Activated CD4-positive, alpha-beta T cell treated with anti-CD3 and anti-CD28 coated beads, Interleukin-2, amount 50 U/mL, for 1 hour (primary cell): ENCODE measurements at regions not wholly inside any gene's neighbourhood (a gene's known extent, or its start where the extent isn't known, plus 50 kb on each side); places are given as distances from the start of the nearest gene placed in this dataset.

Source experiments
- DNase-seq: peaks from one replicate; pipeline ENCODE4 v3.0.0-alpha.2; 2020

GRCh38 chr2:58666323-58666970 lies 425.3 kb upstream of the FANCL start:
- no peak for DNase-seq

- no peak for DNase-seq
These were observed 424.0 kb upstream of the FANCL start for GRCh38 chr2:58665154-58665553.

- DNase-seq = no peak
These were observed 423.5 kb upstream of the FANCL start for GRCh38 chr2:58664523-58665151.

GRCh38 chr2:58660046-58660445 lies 418.9 kb upstream of the FANCL start:
- no peak for DNase-seq

- DNase-seq = no peak
These were observed 414.0 kb upstream of the FANCL start for GRCh38 chr2:58655152-58655551.

- no peak for DNase-seq
These were observed 410.8 kb upstream of the FANCL start for GRCh38 chr2:58651930-58652329.

GRCh38 chr2:58650781-58651180 lies 409.7 kb upstream of the FANCL start:
- DNase-seq = no peak

GRCh38 chr2:58649756-58650155 lies 408.6 kb upstream of the FANCL start:
- no peak for DNase-seq

GRCh38 chr2:58645017-58645416 lies 403.9 kb upstream of the FANCL start:
- no peak for DNase-seq

GRCh38 chr2:58644451-58644850 lies 403.3 kb upstream of the FANCL start:
- no peak for DNase-seq

GRCh38 chr2:58641001-58641400 lies 399.9 kb upstream of the FANCL start:
- no peak for DNase-seq

GRCh38 chr2:58640042-58640441 lies 398.9 kb upstream of the FANCL start:
- DNase-seq = no peak

- DNase-seq = no peak
These were observed 397.2 kb upstream of the FANCL start for GRCh38 chr2:58638256-58638805.

GRCh38 chr2:58636872-58637271 lies 395.7 kb upstream of the FANCL start:
- DNase-seq = no peak

GRCh38 chr2:58635801-58636375 lies 394.8 kb upstream of the FANCL start:
- DNase-seq = no peak

GRCh38 chr2:58634653-58635370 lies 393.7 kb upstream of the FANCL start:
- no peak for DNase-seq

GRCh38 chr2:58633613-58634365 lies 392.7 kb upstream of the FANCL start:
- DNase-seq = no peak

GRCh38 chr2:58631986-58632385 lies 390.9 kb upstream of the FANCL start:
- DNase-seq = no peak

GRCh38 chr2:58629545-58630119 lies 388.5 kb upstream of the FANCL start:
- DNase-seq = no peak

- DNase-seq = no peak
These were observed 379.8 kb upstream of the FANCL start for GRCh38 chr2:58620896-58621295.

- no peak for DNase-seq
These were observed 379.0 kb upstream of the FANCL start for GRCh38 chr2:58620093-58620492.

- no peak for DNase-seq
These were observed 375.8 kb upstream of the FANCL start for GRCh38 chr2:58616961-58617360.

GRCh38 chr2:58614219-58614618 lies 373.1 kb upstream of the FANCL start:
- DNase-seq = no peak
